ENCODE measurements at regions not wholly inside any gene's neighbourhood (a gene's known extent, or its start where the extent isn't known, plus 50 kb on each side); places are given as distances from the start of the nearest gene placed in this dataset.
"Not testable (repeated sequence)": the region's sequence is repeated elsewhere in the genome, so short reads cannot be mapped to it uniquely, and the experiment has no call there.

DNA sequence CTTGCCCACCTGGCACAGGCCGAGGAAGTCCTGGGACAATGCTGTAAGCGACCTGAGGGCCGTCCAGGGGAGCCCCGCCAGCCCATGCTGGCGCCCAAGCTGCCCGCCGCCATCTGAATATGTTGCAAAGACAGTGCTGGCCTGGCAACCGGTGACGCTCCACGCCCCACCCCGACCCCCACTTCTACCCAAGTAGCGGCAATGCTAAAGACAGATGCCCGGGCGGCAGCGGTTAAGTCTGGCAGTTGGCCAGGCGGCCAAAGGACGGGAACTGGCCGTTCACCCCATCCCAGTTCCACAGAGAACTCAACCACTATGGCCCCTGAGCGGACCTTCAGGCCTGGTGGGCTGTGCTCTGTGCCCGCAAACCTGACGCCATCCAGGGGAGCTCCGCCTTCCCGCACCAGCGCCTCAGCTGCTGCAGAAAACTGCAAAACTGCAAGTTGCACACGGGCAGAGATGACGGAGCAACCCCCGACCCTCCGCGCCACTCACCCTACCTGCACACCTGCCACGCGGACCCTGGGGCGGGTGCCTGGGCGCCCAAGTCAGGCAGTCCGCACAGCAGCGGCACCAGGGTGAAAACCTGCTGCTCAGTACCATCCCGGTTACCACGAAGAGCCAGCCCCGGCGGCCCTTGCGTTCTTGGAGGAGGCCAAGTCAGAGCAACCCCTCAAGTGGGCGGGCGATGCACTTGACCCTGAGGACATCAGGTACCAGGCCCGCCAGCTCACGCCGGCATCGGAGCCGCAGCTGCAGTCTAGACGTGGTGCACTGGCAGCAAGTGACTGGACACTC is 667.6 kb downstream of the SPATA31A6 start:
- TF ChIP-seq, protein P1, sequence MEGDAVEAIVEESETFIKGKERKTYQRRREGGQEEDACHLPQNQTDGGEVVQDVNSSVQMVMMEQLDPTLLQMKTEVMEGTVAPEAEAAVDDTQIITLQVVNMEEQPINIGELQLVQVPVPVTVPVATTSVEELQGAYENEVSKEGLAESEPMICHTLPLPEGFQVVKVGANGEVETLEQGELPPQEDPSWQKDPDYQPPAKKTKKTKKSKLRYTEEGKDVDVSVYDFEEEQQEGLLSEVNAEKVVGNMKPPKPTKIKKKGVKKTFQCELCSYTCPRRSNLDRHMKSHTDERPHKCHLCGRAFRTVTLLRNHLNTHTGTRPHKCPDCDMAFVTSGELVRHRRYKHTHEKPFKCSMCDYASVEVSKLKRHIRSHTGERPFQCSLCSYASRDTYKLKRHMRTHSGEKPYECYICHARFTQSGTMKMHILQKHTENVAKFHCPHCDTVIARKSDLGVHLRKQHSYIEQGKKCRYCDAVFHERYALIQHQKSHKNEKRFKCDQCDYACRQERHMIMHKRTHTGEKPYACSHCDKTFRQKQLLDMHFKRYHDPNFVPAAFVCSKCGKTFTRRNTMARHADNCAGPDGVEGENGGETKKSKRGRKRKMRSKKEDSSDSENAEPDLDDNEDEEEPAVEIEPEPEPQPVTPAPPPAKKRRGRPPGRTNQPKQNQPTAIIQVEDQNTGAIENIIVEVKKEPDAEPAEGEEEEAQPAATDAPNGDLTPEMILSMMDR (IDR thresholded peaks at IDR 0.05): not testable (repeated sequence)
- TF ChIP-seq, protein P2, sequence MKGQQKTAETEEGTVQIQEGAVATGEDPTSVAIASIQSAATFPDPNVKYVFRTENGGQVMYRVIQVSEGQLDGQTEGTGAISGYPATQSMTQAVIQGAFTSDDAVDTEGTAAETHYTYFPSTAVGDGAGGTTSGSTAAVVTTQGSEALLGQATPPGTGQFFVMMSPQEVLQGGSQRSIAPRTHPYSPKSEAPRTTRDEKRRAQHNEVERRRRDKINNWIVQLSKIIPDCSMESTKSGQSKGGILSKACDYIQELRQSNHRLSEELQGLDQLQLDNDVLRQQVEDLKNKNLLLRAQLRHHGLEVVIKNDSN (CRISPR knock-in tag; IDR thresholded peaks at IDR 0.05): not testable (repeated sequence)

Measured in WTC11 (cell line).